ENCODE measurements at regions not wholly inside any gene's neighbourhood (a gene's known extent, or its start where the extent isn't known, plus 50 kb on each side); places are given as distances from the start of the nearest gene placed in this dataset.
"Not testable (repeated sequence)": the region's sequence is repeated elsewhere in the genome, so short reads cannot be mapped to it uniquely, and the experiment has no call there.

DNA sequence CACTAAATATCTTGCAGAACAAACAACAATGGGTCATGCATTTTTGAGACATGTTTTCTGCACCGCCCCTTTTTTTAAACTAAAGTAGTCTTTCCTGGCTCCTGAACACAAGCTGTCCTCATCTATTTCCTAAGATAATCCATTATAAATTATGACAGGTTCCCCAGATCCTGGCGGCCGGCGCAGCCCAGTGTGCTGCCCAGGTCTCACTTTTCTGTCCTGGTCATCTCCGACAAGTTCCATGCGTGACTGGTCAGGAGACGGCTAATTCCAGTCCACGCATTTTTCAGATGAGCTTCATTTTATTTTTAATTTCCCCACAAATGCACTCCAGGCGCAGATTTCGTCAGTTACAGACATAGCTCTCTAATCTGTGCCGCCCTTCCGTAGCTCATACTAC lies 92.9 kb upstream of the EGFLAM start:
- Histone ChIP-seq H3K27me3 (ENCODE audit: control insufficient read depth, insufficient read depth, low read length) (no peaks in the 10 kb centered on the region), H3K36me3 (replicated peaks; ENCODE audit: control insufficient read depth, insufficient read depth, low read length) (no peaks in the 10 kb centered on the region), H3K4me3 (ENCODE audit: insufficient read depth, low read depth, low read length) (no peak overlapping the region)
- no peak for DNase-seq

DNA sequence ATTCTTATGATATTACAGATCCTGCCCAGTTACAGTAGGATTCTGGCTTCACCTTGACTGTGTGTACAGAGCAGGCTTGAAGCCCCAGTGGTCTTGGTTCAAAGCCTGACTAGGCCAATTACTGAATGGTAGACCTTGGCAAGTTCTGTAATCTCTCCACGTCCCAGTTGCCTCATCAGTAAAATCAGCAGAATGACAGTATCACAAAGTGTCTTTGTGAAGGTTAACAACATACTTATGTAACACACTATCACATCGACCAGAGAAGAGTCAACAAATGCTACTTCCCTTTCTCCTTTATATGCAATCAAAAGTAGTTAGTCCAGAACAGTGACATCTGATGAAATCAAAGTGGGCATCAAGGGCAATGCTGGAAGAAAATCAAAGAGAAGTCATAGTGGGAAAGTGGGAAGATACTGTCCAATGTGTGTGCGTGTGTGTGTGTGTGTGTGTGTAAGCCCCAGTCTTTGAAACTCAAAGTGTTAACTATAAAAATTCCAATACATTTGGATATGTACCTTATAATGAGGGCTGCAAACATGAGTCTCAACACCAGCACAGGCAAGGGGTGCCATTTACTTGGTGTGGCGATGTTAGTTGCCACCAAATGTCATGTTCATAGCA lies 93.5 kb upstream of the EGFLAM start:
- H3K27me3 ChIP-seq (ENCODE audit: control insufficient read depth, insufficient read depth, low read length): no peaks in the 10 kb centered on the region
- no peaks in the 10 kb centered on the region for H3K36me3 ChIP-seq (replicated peaks; ENCODE audit: control insufficient read depth, insufficient read depth, low read length)
- DNase-seq: no peak
- no peak overlapping the region for H3K4me3 ChIP-seq (ENCODE audit: insufficient read depth, low read depth, low read length)

GRCh38 chr5:38163636-38164237 lies 94.6 kb upstream of the EGFLAM start:
- no peaks in the 10 kb centered on the region for H3K27me3 ChIP-seq (ENCODE audit: control insufficient read depth, insufficient read depth, low read length)

GRCh38 chr5:38162625-38163024 lies 95.7 kb upstream of the EGFLAM start:
- Histone ChIP-seq H3K36me3 (replicated peaks; ENCODE audit: control insufficient read depth, insufficient read depth, low read length) (no peaks in the 10 kb centered on the region), H3K4me3 (ENCODE audit: insufficient read depth, low read depth, low read length) (no peak overlapping the region), H3K27me3 (ENCODE audit: control insufficient read depth, insufficient read depth, low read length) (no peaks in the 10 kb centered on the region)
- no peak for DNase-seq

More at GRCh38 chr5:38163636-38164237, 94.6 kb upstream of the EGFLAM start:
- no peak for DNase-seq
- no peaks in the 10 kb centered on the region for H3K36me3 ChIP-seq (replicated peaks; ENCODE audit: control insufficient read depth, insufficient read depth, low read length)
- H3K4me3 ChIP-seq (ENCODE audit: insufficient read depth, low read depth, low read length): no peak overlapping the region

DNA sequence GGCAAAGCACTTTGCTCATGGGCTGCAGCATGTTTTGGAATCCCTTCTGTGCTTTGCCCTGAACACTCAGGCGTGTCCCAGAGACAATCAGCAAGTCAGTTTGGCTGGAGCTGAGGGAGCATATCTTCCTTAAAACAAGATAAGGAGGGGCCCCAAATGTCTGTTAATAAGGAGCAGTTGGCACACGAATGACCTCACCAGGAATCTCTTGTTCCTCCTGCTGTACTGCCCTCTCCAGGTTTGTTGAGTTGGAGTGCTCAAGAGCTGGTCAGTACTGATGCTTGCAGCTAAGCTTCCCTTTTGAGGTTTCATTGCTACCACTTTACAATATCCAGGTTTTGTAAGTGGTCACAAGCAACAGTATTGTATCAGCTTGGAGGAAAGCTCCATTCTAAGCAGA lies 101.3 kb upstream of the EGFLAM start:
- Histone ChIP-seq H3K27me3 (ENCODE audit: control insufficient read depth, insufficient read depth, low read length) (no peaks in the 10 kb centered on the region), H3K36me3 (replicated peaks; ENCODE audit: control insufficient read depth, insufficient read depth, low read length) (no peaks in the 10 kb centered on the region), H3K4me3 (ENCODE audit: insufficient read depth, low read depth, low read length) (no peak overlapping the region)
- DNase-seq: no peak

GRCh38 chr5:38154615-38155204 lies 103.6 kb upstream of the EGFLAM start:
- Histone ChIP-seq H3K36me3 (replicated peaks; ENCODE audit: control insufficient read depth, insufficient read depth, low read length) (no peaks in the 10 kb centered on the region), H3K27me3 (ENCODE audit: control insufficient read depth, insufficient read depth, low read length) (no peaks in the 10 kb centered on the region), H3K4me3 (ENCODE audit: insufficient read depth, low read depth, low read length) (no peak overlapping the region)
- DNase-seq: no peak

- no peak for DNase-seq
- no peaks in the 10 kb centered on the region for H3K27me3 ChIP-seq (ENCODE audit: control insufficient read depth, insufficient read depth, low read length)
- H3K4me3 ChIP-seq (ENCODE audit: insufficient read depth, low read depth, low read length): no peak overlapping the region
- H3K36me3 ChIP-seq (replicated peaks; ENCODE audit: control insufficient read depth, insufficient read depth, low read length): no peaks in the 10 kb centered on the region
Observed at GRCh38 chr5:38151878-38152277, 106.5 kb upstream of the EGFLAM start.

GRCh38 chr5:38149815-38150195 lies 108.6 kb upstream of the EGFLAM start:
- no peak for DNase-seq
- H3K4me3 ChIP-seq (ENCODE audit: insufficient read depth, low read depth, low read length): no peak overlapping the region
- H3K36me3 ChIP-seq (replicated peaks; ENCODE audit: control insufficient read depth, insufficient read depth, low read length): no peaks in the 10 kb centered on the region
- no peaks in the 10 kb centered on the region for H3K27me3 ChIP-seq (ENCODE audit: control insufficient read depth, insufficient read depth, low read length)

- no peak for DNase-seq
- H3K27me3 ChIP-seq (ENCODE audit: control insufficient read depth, insufficient read depth, low read length): no peaks in the 10 kb centered on the region
Observed at GRCh38 chr5:38148021-38148625, 110.2 kb upstream of the EGFLAM start.

DNA sequence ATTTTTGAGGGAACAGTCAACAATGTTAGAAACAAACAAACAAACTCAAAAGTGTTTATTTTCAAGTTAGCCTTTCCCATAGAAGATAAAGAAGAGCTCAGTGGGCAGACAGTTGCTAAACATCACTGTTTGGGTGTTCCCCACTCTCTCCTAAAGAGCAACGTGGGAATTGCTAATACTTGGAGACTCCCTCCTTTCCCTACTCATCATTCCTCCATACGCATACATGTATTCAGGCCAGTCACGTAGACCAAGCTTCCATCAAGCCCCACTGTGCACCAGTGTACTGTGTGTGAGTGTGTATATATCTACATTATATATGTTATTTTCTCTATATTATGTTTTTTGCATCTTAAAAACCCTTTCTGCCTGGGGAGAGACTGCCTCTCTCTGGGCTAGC lies 115.0 kb upstream of the EGFLAM start:
- DNase-seq: no peak
- H3K36me3 ChIP-seq (replicated peaks; ENCODE audit: control insufficient read depth, insufficient read depth, low read length): no peaks in the 10 kb centered on the region
- H3K27me3 ChIP-seq (ENCODE audit: control insufficient read depth, insufficient read depth, low read length): no peaks in the 10 kb centered on the region
- no peak overlapping the region for H3K4me3 ChIP-seq (ENCODE audit: insufficient read depth, low read depth, low read length)

More at GRCh38 chr5:38148021-38148625, 110.2 kb upstream of the EGFLAM start:
- H3K36me3 ChIP-seq (replicated peaks; ENCODE audit: control insufficient read depth, insufficient read depth, low read length): no peaks in the 10 kb centered on the region
- H3K4me3 ChIP-seq (ENCODE audit: insufficient read depth, low read depth, low read length): no peak overlapping the region

GRCh38 chr5:38141665-38142064 lies 116.7 kb upstream of the EGFLAM start:
- H3K27me3 ChIP-seq (ENCODE audit: control insufficient read depth, insufficient read depth, low read length): no peaks in the 10 kb centered on the region
- no peaks in the 10 kb centered on the region for H3K36me3 ChIP-seq (replicated peaks; ENCODE audit: control insufficient read depth, insufficient read depth, low read length)
- H3K4me3 ChIP-seq (ENCODE audit: insufficient read depth, low read depth, low read length): no peak overlapping the region
- DNase-seq: no peak

DNA sequence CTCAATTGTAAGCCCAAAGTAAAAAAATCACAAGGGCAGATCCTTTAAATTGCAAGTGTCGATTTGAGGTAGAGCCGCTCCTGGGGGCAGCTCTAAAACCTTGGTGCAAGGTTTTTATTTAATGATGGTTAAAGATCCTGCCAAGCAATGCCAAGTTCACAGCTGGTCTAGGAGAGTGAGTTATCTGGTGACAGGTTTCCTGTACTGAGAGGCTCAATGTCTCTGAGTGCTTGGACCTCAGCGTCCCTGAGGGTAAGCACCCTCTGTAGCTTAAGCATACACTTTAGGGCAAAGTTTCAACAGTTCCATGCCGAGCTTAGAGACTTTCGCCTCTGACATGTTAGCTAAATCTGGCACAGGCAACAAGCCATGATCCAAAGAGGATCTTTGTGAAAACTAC lies 119.8 kb upstream of the EGFLAM start:
- Histone ChIP-seq H3K27me3 (ENCODE audit: control insufficient read depth, insufficient read depth, low read length) (no peaks in the 10 kb centered on the region), H3K36me3 (replicated peaks; ENCODE audit: control insufficient read depth, insufficient read depth, low read length) (no peaks in the 10 kb centered on the region), H3K4me3 (ENCODE audit: insufficient read depth, low read depth, low read length) (no peak overlapping the region)
- DNase-seq: no peak

DNA sequence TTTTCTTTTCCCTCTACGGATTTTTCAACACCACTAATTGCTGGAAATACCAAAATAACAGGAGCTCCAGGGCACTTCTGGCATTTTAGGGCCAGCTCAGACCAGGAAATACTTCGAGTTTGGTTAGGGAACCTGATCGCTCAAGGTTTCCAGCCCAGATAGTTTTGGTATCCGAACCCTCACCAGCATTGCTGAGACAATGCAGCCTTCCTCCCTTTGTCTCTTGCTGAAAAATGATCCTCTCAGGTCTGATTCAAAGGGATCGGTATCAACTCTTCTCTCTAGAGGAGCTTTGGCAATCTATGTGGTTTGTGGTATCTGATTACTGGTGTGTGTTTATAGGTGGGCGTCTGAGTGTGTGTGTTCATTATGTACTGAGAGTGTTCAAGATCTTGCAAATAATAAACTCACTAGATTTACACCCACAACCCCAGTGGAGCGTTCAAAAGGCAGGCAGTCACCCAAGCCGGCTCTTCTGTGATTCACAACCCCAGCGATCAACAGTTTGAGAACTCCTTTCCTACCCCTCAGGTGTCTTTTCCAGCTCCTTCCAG lies 122.8 kb upstream of the EGFLAM start:
- no peak for DNase-seq
- H3K27me3 ChIP-seq (ENCODE audit: control insufficient read depth, insufficient read depth, low read length): no peaks in the 10 kb centered on the region
- no peaks in the 10 kb centered on the region for H3K36me3 ChIP-seq (replicated peaks; ENCODE audit: control insufficient read depth, insufficient read depth, low read length)
- no peak overlapping the region for H3K4me3 ChIP-seq (ENCODE audit: insufficient read depth, low read depth, low read length)

GRCh38 chr5:38134810-38135209 lies 123.5 kb upstream of the EGFLAM start:
- no peak overlapping the region for H3K4me3 ChIP-seq (ENCODE audit: insufficient read depth, low read depth, low read length)
- H3K36me3 ChIP-seq (replicated peaks; ENCODE audit: control insufficient read depth, insufficient read depth, low read length): no peaks in the 10 kb centered on the region
- H3K27me3 ChIP-seq (ENCODE audit: control insufficient read depth, insufficient read depth, low read length): no peaks in the 10 kb centered on the region
- DNase-seq: no peak

DNA sequence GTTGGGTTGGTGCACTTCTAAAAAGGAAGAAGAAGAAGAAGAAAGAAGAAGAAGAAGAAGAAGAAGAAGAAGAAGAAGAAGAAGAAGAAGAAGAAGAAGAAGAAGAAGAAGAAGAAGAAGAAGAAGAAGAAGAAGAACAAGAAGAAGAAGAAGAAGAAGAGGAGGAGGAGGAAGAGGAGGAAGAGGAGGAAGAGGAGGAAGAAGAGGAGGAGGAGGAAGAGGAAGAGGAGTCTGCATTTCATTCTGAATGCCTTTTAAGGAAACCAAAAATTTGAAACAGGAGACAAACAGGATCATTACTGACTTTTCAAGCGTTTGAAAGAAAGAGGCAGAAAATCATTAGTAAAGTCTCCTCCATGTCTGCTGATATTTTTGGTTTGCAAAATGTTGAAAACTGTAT lies 124.1 kb upstream of the EGFLAM start:
- not testable (repeated sequence) for DNase-seq; H3K36me3 ChIP-seq (replicated peaks; ENCODE audit: control insufficient read depth, insufficient read depth, low read length); H3K27me3 ChIP-seq (ENCODE audit: control insufficient read depth, insufficient read depth, low read length); H3K4me3 ChIP-seq (ENCODE audit: insufficient read depth, low read depth, low read length)

Measured in H7 (cell line).